Endothelial cell of umbilical vein (primary cell): ENCODE measurements at regions not wholly inside any gene's neighbourhood (a gene's known extent, or its start where the extent isn't known, plus 50 kb on each side); places are given as distances from the start of the nearest gene placed in this dataset.
"Not testable (repeated sequence)": the region's sequence is repeated elsewhere in the genome, so short reads cannot be mapped to it uniquely, and the experiment has no call there.

ENCODE experiments used
- EZH2 ChIP-seq: IDR thresholded peaks from 2 replicates; pipeline ENCODE4 v1.6.1; 2012; ENCODE audit warnings: borderline replicate concordance, low read depth, mild to moderate bottlenecking, moderate library complexity, low read length, inconsistent platforms; ENCODE audit not compliant: severe bottlenecking
- FOS ChIP-seq: IDR thresholded peaks from 2 replicates; pipeline ENCODE4 v1.6.1; 2011; ENCODE audit warnings: mild to moderate bottlenecking, low read length, moderate library complexity, borderline replicate concordance; ENCODE audit not compliant: insufficient read depth
- POLR2A ChIP-seq: IDR thresholded peaks from 2 replicates; pipeline ENCODE4 v1.6.1; 2012; ENCODE audit warnings: low read depth, mild to moderate bottlenecking, control low read depth, low read length
- POLR2AphosphoS5 ChIP-seq: IDR thresholded peaks from 2 replicates; pipeline ENCODE4 v1.6.1; 2012; ENCODE audit warnings: low read depth, mild to moderate bottlenecking, control low read depth, low read length, moderate library complexity; ENCODE audit not compliant: insufficient read depth
- TF ChIP-seq, protein P1 (sequence below), 2 donors: IDR thresholded peaks; 1 replicate in 1 of 2; 2 replicates in 1 of 2; pipeline ENCODE4 v1.5.1; 2011; ENCODE audit warnings: low read length in 2 of 2, mild to moderate bottlenecking in 2 of 2, moderate library complexity in 2 of 2, control low read depth in 1 of 2, inconsistent platforms in 1 of 2, low read depth in 1 of 2; ENCODE audit not compliant: insufficient read depth in 1 of 2; ENCODE audit errors: extremely low read depth in 1 of 2

- not testable (repeated sequence) for TF ChIP-seq EZH2, POLR2AphosphoS5, POLR2A, FOS
- TF ChIP-seq, protein P1, sequence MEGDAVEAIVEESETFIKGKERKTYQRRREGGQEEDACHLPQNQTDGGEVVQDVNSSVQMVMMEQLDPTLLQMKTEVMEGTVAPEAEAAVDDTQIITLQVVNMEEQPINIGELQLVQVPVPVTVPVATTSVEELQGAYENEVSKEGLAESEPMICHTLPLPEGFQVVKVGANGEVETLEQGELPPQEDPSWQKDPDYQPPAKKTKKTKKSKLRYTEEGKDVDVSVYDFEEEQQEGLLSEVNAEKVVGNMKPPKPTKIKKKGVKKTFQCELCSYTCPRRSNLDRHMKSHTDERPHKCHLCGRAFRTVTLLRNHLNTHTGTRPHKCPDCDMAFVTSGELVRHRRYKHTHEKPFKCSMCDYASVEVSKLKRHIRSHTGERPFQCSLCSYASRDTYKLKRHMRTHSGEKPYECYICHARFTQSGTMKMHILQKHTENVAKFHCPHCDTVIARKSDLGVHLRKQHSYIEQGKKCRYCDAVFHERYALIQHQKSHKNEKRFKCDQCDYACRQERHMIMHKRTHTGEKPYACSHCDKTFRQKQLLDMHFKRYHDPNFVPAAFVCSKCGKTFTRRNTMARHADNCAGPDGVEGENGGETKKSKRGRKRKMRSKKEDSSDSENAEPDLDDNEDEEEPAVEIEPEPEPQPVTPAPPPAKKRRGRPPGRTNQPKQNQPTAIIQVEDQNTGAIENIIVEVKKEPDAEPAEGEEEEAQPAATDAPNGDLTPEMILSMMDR (IDR thresholded peaks at IDR 0.05; ENCODE audit: extremely low read depth in 1 of 2, insufficient read depth in 1 of 2, low read depth in 1 of 2, low read length in 2 of 2) = not testable (repeated sequence)
Observed at GRCh38 chr16:16449712-16450237, 70.8 kb downstream of the NPIPA7 start.
